AG08395 (cell line): ENCODE measurements at regions not wholly inside any gene's neighbourhood (a gene's known extent, or its start where the extent isn't known, plus 50 kb on each side); places are given as distances from the start of the nearest gene placed in this dataset.
"Not testable (repeated sequence)": the region's sequence is repeated elsewhere in the genome, so short reads cannot be mapped to it uniquely, and the experiment has no call there.

Source experiments
- DNase-seq: peaks from one replicate; pipeline ENCODE4 v3.0.0; 2012; ENCODE audit warnings: mixed read lengths, low spot score

DNA sequence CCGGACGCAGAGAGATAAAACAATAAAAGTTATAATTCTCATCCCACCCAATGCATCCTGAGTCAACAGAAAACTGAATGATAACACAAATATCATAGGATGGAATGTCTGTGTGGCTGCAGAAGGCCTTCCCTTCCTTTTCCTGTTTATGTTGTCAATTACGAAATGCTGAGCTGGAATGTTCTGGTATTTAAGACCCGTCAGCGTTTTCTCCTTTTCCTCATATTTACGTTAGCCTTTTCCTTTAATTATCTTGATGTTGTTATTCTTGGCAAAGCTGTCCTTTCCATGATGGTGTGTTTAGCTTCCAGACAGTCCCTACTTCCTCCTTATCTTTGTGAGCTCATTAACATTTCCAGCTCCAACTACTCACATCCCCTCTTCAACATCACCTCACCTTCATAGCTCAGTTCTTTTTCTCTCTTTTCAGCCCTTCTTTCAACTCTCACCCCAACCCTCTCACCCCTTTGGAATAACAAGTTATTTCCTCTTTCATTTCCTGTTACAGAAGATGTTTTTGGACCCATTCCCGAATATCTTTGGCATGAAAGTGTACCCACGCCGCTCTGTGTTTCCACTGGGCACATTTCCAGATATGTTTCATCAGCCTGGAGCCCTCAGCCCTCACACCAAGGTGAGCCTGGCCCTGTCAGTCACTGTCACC lies 221.6 kb downstream of the NR2F1-AS1 start:
- DNase-seq: peak; percentile 13

- no peak for DNase-seq
Measured at GRCh38 chr5:93358176-93358575, 222.8 kb downstream of the NR2F1-AS1 start.

GRCh38 chr5:93357686-93358085 lies 223.3 kb downstream of the NR2F1-AS1 start:
- no peak for DNase-seq

DNA sequence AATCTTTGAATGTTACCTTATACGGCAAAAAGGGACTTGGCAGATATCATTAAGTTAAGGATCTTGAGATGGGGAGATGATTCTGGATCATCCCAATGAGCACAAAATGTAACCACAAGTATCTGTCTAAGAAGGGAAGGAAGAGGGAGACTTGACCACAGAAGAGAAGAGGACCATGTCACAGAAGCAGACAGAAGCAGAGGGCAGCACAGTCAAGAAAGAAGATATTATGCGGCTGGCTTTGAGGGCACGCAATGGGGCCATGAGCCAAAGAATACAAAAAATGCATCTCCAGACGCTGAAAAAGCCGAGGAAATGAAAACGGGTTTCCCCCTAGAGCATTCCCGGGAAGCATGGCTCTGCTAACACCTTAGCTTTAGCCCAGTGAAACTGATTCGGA lies 225.3 kb downstream of the NR2F1-AS1 start:
- no peak for DNase-seq

GRCh38 chr5:93352186-93352585 lies 228.8 kb downstream of the NR2F1-AS1 start:
- no peak for DNase-seq

GRCh38 chr5:93349613-93350012 lies 231.4 kb downstream of the NR2F1-AS1 start:
- no peak for DNase-seq

DNA sequence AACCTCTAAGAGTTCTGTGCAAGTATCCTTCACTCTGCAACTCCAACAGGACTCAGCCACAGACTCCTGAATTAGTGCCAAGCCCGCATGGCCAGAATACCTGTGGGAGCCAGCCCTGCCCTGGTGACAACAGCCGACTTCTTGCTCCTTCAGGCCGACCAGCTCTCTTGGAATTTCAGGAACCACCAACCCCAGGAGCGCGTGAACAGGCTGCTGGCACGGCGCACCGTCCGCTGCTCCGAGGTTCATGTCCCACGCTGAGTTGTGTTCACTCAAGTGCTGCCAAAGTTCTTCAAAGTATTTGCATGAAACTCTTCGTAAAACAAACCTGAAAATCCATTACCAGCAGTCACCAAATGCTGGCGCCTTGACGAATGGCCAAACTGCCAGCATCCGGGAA lies 232.8 kb downstream of the NR2F1-AS1 start:
- no peak for DNase-seq

DNA sequence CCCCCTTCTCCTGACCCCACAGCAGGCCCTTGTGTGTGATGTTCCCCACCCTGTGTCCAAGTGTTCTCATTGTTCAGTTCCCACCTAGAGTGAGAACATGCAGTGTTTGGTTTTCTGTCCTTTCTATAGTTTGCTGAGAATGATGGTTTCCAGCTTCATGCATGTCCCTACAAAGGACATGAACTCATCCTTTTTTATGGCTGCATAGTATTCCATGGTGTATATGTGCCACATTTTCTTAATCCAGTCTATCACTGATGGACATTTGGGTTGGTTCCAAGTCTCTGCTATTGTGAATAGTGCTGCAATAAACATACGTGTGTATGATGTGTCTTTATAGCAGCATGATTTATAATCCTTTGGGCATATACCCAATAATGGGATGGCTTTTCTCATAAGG lies 234.2 kb downstream of the NR2F1-AS1 start:
- DNase-seq: not testable (repeated sequence)

- DNase-seq: no peak
Measured at GRCh38 chr5:93346301-93346700, 234.7 kb downstream of the NR2F1-AS1 start.

DNA sequence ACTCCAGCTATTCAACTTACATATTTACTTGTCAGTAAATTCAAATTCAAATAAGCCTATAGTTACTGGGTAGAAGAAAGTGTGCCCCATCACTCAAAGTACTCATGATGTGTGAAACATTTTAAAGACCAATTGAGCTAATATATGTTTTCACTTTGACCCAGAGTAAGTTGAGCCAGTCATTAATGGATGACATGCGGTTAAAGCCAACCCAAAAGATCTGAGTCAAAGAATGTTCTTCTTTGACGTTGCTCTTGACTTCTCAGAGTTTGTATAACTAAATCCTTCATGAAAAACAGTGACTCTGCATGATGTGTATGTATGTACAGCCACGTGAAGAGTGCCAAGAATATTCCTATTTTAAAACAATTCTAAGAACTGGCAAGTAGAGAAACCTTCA lies 237.4 kb downstream of the NR2F1-AS1 start:
- no peak for DNase-seq

DNA sequence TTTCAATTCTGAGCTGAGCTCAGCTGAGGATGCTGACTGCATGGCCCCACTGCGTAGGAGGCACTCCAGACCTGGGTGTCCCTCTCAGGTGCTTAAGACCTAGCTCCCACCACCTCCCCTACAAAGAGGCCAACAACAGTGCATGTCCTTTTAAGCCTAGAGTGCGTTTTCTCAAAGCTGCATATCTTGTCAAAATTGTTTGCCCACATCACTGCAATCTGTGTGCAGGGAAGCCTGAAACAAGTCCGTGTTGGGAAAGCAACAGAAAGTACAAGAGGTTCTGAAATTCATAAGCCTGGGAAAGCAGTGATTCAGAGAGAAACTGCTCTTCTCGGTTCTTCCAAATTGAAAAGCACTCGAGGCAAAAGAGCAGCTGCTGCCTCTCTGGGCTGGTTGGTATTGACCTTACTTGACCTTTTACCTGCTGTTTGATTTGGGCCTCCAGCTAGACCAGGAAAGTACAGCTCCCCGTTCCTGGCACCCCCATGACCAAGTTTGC lies 238.4 kb downstream of the NR2F1-AS1 start:
- no peak for DNase-seq

DNA sequence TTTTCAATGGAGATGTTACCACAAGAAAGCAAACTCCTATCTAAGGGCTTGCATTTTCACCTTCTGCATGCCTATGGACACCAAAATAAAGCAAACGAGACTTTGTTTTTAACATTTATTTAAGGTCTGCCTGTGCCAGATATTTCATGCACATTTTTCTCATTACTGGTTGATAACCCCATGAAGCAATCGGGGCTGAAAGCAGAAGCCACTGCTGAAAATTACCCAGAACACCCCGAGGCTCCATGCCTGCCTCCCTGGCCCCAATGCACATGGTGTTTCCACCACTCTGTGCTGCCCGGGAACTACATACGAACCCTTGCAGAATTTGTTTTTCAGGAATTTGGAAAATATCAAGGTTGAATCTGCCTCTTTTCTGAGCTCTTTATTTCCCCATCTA lies 240.1 kb downstream of the NR2F1-AS1 start:
- no peak for DNase-seq

DNA sequence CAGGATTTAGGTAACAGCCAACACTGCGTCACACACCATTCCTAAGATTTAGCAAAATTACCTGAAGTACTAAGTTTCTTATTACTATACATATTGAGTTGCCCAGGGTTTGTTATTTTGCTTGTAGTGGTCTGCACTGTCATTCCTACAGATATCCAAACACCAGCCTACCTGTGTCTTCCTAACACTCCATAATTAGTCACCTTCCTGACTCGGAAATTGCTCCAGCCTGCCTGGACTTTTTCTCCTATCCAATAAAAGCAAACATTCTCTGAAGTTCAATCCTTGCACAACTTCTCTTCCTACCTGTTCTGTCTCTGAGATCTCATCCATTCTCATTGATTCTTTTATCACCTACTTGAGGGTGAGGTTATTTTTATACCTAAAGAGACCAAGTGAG lies 243.9 kb downstream of the NR2F1-AS1 start:
- no peak for DNase-seq

DNA sequence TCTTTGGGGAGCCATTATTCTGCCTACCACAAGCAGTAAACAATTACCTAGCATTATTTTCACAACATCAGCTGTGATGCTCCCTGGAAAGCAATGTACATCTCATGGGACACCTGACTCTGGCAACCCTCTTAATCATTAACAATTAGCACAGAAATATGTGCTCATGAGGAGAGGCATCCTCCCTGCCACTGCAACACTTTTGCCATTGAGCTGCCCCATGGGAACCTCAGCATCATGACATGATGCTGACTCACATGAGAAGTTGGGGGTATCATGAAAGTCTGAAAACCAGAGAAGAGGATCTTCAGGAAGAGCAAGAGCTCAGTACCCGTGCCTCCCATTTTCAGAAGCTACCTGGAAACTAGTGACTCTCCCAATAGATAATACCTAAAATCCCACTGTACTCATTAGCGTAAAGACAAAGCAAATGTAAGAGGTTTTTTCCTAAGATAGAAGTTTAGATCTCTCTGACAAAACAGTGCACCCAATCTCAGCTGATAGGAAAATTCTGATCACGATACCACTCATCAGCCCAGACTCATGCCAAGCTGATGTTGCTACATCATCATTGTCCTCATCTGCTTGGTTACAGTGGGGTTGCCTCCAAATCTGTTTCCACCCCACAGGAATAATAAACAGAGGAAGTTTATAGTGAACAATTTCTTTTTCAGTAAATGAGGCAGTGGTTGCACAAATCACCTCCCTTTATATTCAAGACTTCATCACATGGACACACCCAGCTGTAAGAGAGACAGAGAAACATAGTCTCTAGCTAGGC lies 244.5 kb downstream of the NR2F1-AS1 start:
- DNase-seq: peak; percentile 5

DNA sequence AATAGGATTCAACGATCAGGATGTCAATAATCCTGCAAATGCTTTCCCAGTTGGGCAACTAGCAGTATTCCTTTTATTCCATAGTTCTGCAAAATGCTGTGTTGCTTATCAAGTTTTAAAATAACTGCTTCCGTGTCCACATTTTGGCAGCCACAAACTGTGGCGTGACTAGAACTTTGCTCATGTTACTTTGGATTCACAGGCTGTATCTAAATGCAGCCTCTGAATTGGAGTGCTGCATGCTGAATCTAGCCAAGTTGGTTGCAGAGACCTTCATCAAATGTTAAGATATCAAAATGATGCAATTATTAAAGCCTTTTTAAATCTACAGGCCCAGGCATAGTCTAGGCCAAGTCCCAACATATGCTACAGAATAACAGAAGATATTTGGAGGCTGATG lies 249.2 kb downstream of the NR2F1-AS1 start:
- no peak for DNase-seq

DNA sequence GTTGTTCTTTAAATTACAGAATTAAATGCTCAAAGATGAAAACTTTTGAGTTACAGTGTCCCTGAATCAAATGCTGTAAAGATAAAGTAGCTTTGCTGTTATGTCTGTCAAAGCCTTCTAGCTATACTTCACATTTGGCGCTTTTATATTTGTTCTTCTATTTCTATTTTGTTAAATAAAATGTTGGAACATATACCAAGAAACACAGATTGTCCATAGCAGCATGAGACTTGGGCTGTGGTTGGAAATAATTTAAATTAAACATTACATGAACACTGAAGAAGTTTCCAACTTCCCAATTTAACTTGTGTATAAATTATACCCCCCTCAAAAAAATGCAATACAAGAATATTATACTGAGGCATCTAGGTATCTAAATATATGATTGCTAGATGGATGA lies 249.8 kb downstream of the NR2F1-AS1 start:
- no peak for DNase-seq

GRCh38 chr5:93330506-93330905 lies 250.5 kb downstream of the NR2F1-AS1 start:
- peak; percentile 17 for DNase-seq

DNA sequence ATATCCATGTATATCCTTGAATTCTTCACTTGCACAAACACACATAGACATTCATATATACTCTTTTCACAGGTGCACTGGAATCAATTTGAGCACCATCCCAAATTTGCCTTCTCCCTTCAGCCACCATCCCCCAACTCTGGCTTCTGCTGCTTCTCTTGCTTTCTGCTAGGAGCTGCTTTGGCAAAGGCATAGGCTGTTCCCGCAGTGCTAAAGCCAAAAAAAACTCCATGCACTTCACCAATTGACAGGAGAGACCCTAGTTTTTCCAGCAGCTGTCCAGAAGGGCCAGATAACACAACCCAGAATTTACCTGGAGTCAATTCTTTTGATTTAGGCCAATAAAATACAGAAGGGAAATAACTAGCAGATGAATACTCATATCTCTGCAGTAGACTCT lies 251.3 kb downstream of the NR2F1-AS1 start:
- no peak for DNase-seq

DNA sequence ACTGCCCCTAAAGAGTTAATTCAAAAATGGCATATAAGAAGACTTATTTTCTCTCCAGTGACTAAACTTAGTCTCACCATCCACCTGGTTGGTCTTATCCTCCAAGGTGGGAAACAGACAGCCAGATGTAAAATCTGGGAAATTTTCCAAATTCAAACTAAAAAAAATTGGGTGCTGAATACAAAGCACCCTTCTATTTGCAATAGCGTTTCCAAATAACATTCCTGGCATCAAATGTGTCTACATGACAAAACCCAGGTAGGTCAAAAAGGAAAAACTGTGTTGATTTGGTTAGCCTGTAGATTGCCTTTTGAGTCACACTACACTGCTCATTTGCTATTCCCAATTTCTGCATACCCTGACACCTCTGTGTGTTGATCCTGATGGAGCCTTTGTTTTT lies 252.2 kb downstream of the NR2F1-AS1 start:
- no peak for DNase-seq

GRCh38 chr5:93327605-93328004 lies 253.4 kb downstream of the NR2F1-AS1 start:
- DNase-seq: no peak

DNA sequence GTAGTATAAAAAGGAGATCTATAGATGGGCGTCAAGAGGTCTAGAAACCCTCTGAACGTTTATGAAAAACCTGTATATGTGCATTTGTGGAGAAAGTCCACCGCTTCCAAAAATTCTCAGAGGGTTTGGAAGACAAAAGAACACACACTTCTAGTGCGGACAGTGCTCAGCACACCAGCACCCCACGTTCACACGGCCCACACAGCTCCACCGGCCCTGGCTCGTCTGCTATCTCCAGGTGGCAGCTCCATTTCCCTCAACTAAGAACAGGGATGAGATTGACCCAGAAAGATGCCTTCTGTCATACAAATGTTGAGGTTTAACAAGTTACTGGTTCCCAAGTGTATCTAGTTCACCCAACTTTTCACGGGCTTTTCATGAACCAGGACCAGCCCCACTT lies 255.1 kb downstream of the NR2F1-AS1 start:
- DNase-seq: no peak

GRCh38 chr5:93322974-93323860 lies 257.8 kb downstream of the NR2F1-AS1 start:
- DNase-seq: no peak
